Thymus (tissue), 11 donors: ENCODE measurements at regions not wholly inside any gene's neighbourhood (a gene's known extent, or its start where the extent isn't known, plus 50 kb on each side); places are given as distances from the start of the nearest gene placed in this dataset.
"Not testable (repeated sequence)": the region's sequence is repeated elsewhere in the genome, so short reads cannot be mapped to it uniquely, and the experiment has no call there.

ENCODE experiments used
- DNase-seq, 9 donors: peaks; one replicate each; pipeline ENCODE4 v3.0.0-alpha.2; 2013; ENCODE audit warnings: low spot score in 9 of 9, low read depth in 6 of 9, missing footprints in 1 of 9
- H3K27ac ChIP-seq, 2 donors: one replicate each; pipeline ENCODE4 v1.5.1; 2013; ENCODE audit warnings: control low read depth in 1 of 2, low read depth in 1 of 2, low read length in 1 of 2, mild to moderate bottlenecking in 1 of 2, moderate library complexity in 1 of 2
- H3K27me3 ChIP-seq, 2 donors: one replicate each; pipeline ENCODE4 v1.5.1; 2013; ENCODE audit warnings: low read length in 1 of 2; ENCODE audit not compliant: control insufficient read depth in 2 of 2, insufficient read depth in 1 of 2
- H3K36me3 ChIP-seq, 2 donors: one replicate each; pipeline ENCODE4 v1.5.1; 2013; ENCODE audit warnings: low read length in 1 of 2, mild to moderate bottlenecking in 1 of 2, moderate library complexity in 1 of 2; ENCODE audit not compliant: control insufficient read depth in 2 of 2, insufficient read depth in 2 of 2
- H3K4me1 ChIP-seq, 2 donors: one replicate each; pipeline ENCODE4 v1.5.1; 2013; ENCODE audit warnings: low read length in 2 of 2; ENCODE audit not compliant: control insufficient read depth in 2 of 2, insufficient read depth in 2 of 2
- H3K4me3 ChIP-seq, 2 donors: one replicate each; pipeline ENCODE4 v1.5.1; 2013; ENCODE audit warnings: low read length in 2 of 2, control low read depth in 1 of 2, mild to moderate bottlenecking in 1 of 2
- H3K9me3 ChIP-seq, 2 donors: one replicate each; pipeline ENCODE4 v1.5.1; 2013; ENCODE audit warnings: low read length in 1 of 2, mild to moderate bottlenecking in 1 of 2; ENCODE audit not compliant: control insufficient read depth in 2 of 2, insufficient read depth in 1 of 2
- WGBS: extraction: QIAGEN DNeasy Blood & Tissue Kit; methylation state at CpG from one replicate; pipeline ENCODE4 v1.1.7; 2013; 5-methylcytosine and 5-hydroxymethylcytosine counted together
- donor health status: healthy.

DNA sequence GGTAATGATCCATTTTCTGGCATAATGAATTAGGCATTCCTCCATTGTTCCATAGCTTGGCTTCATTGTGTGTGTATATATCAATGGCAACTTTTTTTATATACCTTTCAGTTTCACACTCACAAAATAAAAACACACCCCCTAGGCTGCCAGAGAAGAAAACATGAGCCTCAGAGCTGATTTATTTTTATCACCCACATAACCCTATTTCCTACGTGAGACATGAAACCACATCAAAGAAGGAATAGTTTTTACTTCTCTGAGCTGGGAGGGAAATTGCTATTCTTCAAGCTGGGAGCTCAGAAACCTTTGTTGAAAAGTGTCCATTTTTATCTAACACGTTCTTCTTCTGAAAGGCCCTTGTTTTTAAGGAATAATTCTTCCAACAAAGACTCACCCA, 126.7 kb upstream of the RAI2 start:
- no peaks in the 10 kb centered on the region for H3K27me3 ChIP-seq
- WGBS: 5% methylated on average over 2 of the region's 2 CpGs
- peak in 7 of 9 donors; percentile 3 to 73 (median 28) for DNase-seq

DNA sequence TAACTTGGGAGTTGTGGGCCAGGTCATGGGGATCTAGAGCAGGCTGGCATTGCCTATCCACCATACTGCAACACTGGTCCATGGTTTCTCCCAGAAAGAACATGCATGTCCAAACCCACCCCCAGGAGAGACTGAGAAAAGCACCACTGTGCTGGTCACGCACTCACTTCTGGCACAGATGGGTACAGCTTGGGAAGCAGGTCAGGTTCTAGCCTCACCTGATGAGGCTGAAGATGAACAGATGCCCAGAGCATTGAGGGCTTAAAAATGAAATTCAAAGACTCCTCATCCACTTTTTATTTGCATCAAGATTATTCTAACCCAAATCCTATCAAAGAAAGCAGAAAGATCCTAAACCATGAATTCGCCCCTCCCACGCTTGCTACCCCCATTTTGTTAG, 125.9 kb upstream of the RAI2 start:
- 98% methylated on average over 3 of the region's 3 CpGs for WGBS

More for the DNA sequence above, 126.7 kb upstream of the RAI2 start:
- Histone ChIP-seq H3K27ac (no peak overlapping the region), H3K9me3 (no peaks in the 10 kb centered on the region), H3K36me3 (no peaks in the 10 kb centered on the region), H3K4me1 (no peaks in the 10 kb centered on the region), H3K4me3 (no peak overlapping the region)

DNA sequence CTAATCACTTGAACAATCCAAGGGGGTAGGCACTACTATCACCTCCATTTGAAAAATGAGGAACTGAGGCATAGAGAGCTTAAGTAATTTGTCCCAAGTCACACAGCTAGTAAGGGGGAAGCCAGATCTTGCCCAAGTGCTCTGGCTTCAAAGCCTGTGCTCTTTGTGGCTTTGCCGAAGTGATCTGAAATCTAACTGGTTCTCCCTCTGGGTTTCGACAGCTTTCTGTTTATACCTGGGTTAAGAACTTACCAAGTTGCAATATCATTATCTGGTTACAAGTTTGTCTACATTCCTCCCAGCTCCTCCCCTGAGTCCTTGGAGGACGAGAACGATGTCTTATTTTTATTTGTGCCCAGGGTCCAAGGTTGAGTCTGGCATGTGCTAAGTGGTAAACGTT, 125.3 kb upstream of the RAI2 start:
- H3K4me1 ChIP-seq: no peaks in the 10 kb centered on the region
- no peak overlapping the region for H3K4me3 ChIP-seq
- H3K27me3 ChIP-seq: no peaks in the 10 kb centered on the region
- H3K9me3 ChIP-seq: no peaks in the 10 kb centered on the region
- H3K36me3 ChIP-seq: no peaks in the 10 kb centered on the region
- no peak overlapping the region for H3K27ac ChIP-seq
- DNase-seq: no peak
- WGBS: 82% methylated on average over 5 of the region's 5 CpGs

More for the DNA sequence above, 125.9 kb upstream of the RAI2 start:
- Histone ChIP-seq H3K27me3 (no peaks in the 10 kb centered on the region), H3K36me3 (no peaks in the 10 kb centered on the region), H3K27ac (no peak overlapping the region), H3K4me3 (no peak overlapping the region), H3K9me3 (no peaks in the 10 kb centered on the region), H3K4me1 (no peaks in the 10 kb centered on the region)
- no peak for DNase-seq

DNA sequence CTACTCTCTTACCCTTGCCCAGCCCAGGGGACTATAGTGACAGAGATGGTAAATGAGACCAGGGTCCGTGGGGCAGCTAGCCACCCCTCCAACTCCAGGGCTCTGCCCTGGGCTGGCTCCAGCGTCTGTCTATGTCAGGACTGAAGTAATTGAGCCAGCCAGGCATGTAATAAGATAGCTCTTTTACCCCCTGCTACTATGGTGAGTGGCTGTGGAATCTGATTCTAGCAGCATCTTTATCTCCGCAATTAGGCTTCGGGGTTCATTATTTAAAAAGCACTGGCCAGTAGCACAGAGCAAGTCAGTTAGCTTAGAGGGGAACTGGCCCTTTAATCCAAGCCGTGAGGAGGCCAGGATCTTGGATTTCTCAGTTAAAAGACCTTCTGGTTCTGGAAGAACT, 123.3 kb upstream of the RAI2 start:
- no peaks in the 10 kb centered on the region for H3K9me3 ChIP-seq
- no peak for DNase-seq
- H3K4me1 ChIP-seq: no peaks in the 10 kb centered on the region
- no peaks in the 10 kb centered on the region for H3K36me3 ChIP-seq
- H3K27me3 ChIP-seq: no peaks in the 10 kb centered on the region
- H3K27ac ChIP-seq: no peak overlapping the region
- no peak overlapping the region for H3K4me3 ChIP-seq
- WGBS: 85% methylated on average over 5 of the region's 5 CpGs

DNA sequence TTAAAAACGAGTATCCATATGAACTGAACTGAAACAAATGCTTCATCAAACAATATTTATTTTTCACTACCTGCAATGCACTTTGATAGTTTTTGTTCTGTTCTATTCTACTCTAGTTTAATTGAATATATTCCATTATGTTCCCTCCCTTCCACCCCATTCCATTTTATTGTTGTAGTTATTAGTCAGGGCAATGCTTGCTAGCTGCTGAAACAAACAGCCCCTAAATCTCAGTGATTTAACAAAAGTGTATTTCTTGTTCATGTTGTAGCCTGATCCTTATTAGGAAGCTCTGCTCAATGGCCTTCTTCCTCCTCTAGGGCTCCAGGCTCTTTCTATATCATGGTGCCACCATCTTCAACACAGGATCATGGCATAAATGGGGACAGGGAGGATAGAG, 122.3 kb upstream of the RAI2 start:
- no peaks in the 10 kb centered on the region for H3K36me3 ChIP-seq
- H3K9me3 ChIP-seq: no peaks in the 10 kb centered on the region
- H3K27me3 ChIP-seq: no peaks in the 10 kb centered on the region
- H3K4me1 ChIP-seq: no peaks in the 10 kb centered on the region
- WGBS: 91% methylated on average over 1 of the region's 1 CpG
- H3K4me3 ChIP-seq: no peak overlapping the region
- no peak overlapping the region for H3K27ac ChIP-seq
- no peak for DNase-seq

DNA sequence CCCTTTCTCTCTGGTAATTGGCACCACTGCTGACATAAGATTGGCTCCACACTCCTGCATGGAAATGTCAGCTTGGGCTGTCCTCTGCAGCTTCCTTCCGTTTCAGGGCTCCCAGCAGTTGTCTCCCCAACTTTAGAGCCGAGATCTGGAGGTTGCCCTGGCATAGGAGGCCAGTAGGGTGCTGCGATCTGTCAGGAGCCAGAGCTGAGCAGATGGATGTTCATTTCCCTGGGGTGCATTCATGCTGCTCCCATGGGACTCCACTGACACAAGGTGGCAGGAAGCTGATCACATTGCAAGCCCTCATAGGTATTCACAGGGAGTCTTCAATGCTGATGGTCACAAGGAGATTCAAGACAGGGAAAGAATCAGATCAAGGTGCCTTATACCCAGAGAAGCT, 116.6 kb upstream of the RAI2 start:
- Histone ChIP-seq H3K27ac (no peak overlapping the region), H3K27me3 (no peaks in the 10 kb centered on the region), H3K36me3 (no peaks in the 10 kb centered on the region), H3K9me3 (no peaks in the 10 kb centered on the region), H3K4me3 (no peak overlapping the region), H3K4me1 (no peaks in the 10 kb centered on the region)
- DNase-seq: no peak
- 80% methylated on average over 3 of the region's 3 CpGs for WGBS

DNA sequence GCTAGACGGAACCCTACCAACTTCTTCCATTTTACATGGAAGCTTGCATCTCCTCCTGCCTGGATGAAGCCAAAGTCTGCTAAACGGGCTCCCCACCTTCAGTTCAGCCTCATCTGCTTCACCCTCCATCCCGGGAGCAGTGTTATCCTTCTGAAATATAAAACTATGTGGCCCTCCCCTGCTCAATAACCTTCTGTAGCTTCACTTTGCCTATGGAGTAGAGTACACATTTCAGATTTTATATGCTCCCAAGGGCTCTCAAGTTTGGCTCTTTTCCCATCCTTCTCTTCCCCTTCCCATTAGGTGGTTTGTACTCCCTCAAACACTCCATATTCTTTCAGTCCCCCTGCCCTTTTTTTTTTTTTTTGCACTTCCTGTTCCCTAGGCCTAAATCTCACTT, 115.9 kb upstream of the RAI2 start:
- Histone ChIP-seq H3K4me3 (no peak overlapping the region), H3K36me3 (no peaks in the 10 kb centered on the region), H3K9me3 (no peaks in the 10 kb centered on the region), H3K4me1 (no peaks in the 10 kb centered on the region), H3K27me3 (no peaks in the 10 kb centered on the region), H3K27ac (no peak overlapping the region)
- no peak for DNase-seq
- 85% methylated on average over 3 of the region's 3 CpGs for WGBS

DNA sequence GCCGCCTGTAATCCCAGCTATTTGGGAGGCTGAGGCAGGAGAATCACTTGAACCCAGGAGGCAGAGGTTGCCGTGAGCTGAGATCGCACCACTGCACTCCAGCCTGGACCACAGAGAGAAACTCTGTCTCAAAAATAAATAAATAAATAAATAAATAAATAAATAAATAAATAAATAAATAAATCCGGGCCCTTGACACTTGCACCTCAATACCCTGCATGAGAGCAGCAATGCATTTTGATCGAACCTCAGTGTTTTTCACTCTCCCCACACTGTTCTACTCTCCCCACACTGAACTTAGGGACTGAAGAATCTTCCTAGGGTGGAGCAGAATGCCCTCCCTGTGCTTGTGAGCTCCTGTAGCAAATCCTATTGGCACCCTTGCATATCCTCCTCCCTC, 114.3 kb upstream of the RAI2 start:
- H3K4me3 ChIP-seq, H3K27ac ChIP-seq, H3K36me3 ChIP-seq, DNase-seq, H3K4me1 ChIP-seq, H3K9me3 ChIP-seq, H3K27me3 ChIP-seq: not testable (repeated sequence)
- 93% methylated on average over 5 of the region's 5 CpGs for WGBS

DNA sequence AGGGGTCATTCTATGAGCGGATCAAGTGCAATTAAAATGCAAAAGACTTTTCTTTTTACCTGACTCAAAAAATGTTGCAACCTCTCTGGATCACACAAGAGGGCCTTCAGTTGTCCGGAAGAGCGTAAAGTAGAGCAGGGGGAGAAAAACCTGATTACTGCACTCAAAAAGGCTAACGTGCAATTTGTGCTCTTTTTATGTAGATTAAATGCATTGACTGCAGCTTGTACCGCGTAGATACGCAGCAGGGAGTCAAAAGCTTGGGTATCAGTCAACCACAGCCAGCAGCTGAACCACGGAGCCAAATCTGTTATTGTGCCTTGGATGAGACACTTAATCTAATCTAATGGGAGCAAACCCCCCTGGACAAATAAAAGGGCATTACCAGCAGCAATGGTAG, 107.3 kb upstream of the RAI2 start:
- no peak overlapping the region for H3K4me3 ChIP-seq
- H3K9me3 ChIP-seq: no peaks in the 10 kb centered on the region
- no peak for DNase-seq
- H3K36me3 ChIP-seq: no peaks in the 10 kb centered on the region
- H3K27ac ChIP-seq: no peak overlapping the region
- H3K4me1 ChIP-seq: no peaks in the 10 kb centered on the region
- WGBS: 84% methylated on average over 8 of the region's 8 CpGs
- no peaks in the 10 kb centered on the region for H3K27me3 ChIP-seq

DNA sequence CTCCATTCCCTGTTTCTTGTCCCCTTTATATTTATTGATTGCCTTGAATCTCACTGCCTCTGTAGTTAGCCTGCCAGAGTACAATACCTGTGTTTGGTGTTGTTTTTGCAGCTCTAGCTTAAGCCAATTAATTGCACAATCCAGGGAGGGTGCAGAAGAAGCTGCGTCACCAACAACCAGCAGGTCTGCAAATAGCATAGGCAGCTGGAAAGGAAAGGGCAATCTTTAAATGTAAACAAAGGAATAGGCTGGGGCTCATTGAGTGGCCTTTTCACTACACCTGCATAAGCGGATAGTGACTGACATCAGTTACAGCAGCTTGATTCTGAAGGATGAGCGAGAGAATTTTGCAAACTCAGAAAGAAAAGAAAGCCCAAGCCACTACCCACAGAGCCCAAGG, 106.8 kb upstream of the RAI2 start:
- no peak overlapping the region for H3K4me3 ChIP-seq
- WGBS: 94% methylated on average over 3 of the region's 3 CpGs
- no peak for DNase-seq
- H3K4me1 ChIP-seq: no peaks in the 10 kb centered on the region
- no peaks in the 10 kb centered on the region for H3K36me3 ChIP-seq
- H3K27ac ChIP-seq: no peak overlapping the region
- no peaks in the 10 kb centered on the region for H3K9me3 ChIP-seq
- H3K27me3 ChIP-seq: no peaks in the 10 kb centered on the region
